GM20000 (cell line): ENCODE measurements at regions not wholly inside any gene's neighbourhood (a gene's known extent, or its start where the extent isn't known, plus 50 kb on each side); places are given as distances from the start of the nearest gene placed in this dataset.

ENCODE experiments used
- DNase-seq: peaks from one replicate; pipeline ENCODE4 v3.0.0; 2012; ENCODE audit warnings: low spot score
- TF ChIP-seq, protein P1 (sequence below): IDR thresholded peaks from 2 replicates; pipeline ENCODE4 v1.5.1; 2012; ENCODE audit warnings: mild to moderate bottlenecking, control low read depth; ENCODE audit errors: extremely low read depth, missing control alignments

DNA sequence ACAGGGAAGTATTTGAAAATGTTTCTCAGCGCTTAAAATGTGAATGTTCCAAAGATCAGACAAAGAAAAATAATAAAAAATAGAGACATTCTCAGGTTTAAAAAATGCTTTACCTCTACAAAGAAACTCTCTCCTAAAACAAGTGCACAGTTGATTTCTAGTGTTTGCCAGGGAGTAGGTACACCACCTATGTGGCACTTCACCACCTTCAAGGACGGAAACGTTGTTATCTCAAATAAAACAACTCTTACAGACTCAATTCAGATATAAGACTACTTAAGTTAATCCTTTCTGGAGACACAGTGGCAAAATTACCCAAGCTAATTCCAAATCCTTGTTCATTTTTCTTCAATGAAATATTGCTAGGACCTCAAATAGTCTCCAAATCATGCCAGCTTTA lies 286.4 kb upstream of the ISL1 start:
- DNase-seq = no peak
- TF ChIP-seq, protein P1, sequence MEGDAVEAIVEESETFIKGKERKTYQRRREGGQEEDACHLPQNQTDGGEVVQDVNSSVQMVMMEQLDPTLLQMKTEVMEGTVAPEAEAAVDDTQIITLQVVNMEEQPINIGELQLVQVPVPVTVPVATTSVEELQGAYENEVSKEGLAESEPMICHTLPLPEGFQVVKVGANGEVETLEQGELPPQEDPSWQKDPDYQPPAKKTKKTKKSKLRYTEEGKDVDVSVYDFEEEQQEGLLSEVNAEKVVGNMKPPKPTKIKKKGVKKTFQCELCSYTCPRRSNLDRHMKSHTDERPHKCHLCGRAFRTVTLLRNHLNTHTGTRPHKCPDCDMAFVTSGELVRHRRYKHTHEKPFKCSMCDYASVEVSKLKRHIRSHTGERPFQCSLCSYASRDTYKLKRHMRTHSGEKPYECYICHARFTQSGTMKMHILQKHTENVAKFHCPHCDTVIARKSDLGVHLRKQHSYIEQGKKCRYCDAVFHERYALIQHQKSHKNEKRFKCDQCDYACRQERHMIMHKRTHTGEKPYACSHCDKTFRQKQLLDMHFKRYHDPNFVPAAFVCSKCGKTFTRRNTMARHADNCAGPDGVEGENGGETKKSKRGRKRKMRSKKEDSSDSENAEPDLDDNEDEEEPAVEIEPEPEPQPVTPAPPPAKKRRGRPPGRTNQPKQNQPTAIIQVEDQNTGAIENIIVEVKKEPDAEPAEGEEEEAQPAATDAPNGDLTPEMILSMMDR = no peak

DNA sequence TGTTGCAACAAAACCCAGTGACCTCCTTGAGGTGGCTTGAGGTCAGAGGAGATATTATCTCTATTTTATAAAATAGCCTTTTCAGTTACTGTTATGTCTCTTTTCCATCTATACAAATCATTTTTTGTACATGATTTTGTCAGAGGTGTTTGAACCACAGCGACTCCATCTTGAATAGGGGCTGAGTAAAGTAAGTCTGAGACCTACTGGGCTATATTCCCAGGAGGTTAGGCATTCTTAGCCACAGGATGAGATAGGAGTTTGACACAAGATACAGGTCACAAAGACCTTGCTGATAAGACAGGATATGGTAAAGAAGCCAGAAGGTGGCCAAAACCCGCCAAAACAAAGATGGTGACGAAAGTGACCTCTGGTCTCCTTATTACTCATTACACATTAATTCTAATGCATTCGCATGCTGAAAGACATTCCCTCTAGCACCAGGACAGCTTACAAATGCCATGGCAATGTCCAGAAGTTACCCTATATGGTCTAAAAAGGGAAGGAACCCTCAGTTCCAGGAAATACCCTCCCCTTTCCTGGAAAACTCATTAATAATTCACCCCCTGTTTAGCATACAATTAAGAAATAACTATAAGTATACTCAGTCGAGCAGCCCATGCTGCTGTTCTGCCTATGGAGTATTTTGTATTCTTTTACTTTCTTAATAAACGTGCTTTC lies 283.9 kb upstream of the ISL1 start:
- no peak for DNase-seq
- TF ChIP-seq, protein P1 = no peak

DNA sequence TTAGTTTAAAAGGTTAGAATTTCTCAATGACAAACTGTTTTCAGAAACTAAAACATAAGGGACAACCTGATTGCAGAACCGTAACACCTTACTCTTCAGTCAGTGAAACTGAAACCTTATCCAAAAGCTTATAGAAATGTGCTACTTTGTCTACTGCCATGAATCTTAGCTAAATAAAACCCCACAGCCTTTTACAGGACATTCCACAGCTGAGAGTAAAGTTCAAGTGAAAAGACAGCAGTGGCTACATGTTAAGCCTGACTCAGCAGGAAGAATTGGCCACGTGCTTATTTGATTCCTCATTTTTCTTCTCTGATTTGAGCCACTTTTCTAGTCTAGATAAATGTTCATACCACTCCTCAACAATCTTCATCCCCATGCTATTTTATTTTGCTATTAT lies 278.7 kb upstream of the ISL1 start:
- no peak for DNase-seq
- TF ChIP-seq, protein P1 = no peak

DNA sequence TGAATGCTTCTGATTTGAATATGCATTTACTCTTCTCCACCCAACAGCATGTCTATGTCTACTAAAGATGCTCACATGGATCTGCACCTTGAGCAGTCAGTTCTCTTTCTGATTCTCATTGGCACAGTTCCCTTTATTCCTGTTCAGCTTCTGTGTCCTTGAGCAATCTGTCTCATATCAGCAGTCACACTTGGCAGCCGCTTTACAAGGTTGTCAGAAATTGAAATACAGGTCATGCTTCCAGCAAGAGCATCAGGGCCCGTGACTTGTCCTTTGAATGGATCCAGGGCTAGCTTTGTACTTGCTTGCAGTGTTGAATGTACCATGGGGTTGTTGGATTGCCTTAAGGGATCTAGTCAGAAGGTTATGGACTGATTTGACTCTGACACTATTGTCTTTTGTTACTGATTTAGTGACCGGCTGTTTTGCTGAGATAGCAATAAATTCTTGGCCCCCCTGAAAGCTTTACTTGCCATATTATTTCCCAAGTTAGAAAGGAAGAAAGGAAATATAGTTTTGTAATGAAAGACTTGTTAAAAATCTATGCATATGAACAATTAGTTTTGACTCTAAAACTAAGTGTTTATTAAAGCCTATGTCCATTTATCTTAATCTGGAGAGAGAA lies 273.4 kb upstream of the ISL1 start:
- no peak for DNase-seq
- TF ChIP-seq, protein P1 = no peak

DNA sequence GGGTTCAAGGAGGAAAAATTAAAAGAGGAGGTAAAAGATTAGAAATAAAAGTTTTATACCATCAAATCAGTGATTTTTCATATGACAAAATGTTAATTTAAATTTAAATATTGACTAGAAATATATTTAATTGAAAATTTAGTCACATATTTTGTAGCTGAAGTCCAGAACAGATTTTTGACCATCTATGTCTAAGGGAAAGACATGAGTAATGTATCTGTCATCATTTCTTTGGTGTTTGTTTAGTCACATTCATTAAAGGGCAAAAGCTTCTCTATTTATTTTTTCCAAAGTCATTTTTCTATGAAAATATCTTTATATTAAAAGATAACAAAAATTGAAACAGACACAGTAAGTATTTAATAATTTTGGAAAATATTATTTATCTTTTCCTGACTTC lies 252.0 kb upstream of the ISL1 start:
- TF ChIP-seq, protein P1 = no peak
- no peak for DNase-seq

DNA sequence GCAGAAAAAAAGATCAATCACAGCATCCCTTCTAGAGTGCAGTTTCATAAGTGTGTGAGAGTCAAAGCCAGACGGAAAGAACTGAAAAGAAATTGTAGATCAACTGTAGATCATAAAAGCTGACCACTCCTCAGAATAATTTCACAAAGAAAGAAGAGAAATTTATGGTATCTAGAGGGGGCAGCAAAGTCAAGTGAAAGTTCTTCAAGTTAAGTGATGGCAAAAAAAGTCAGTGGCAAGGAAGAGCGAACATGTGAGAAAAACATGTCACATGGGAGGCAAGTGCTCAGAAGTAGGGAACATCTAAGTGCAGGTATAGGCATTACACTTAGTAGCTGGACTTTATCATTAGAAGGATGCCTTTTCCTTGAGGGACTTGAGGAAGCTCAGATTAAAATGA lies 245.1 kb upstream of the ISL1 start:
- no peak for DNase-seq
- TF ChIP-seq, protein P1 = no peak

DNA sequence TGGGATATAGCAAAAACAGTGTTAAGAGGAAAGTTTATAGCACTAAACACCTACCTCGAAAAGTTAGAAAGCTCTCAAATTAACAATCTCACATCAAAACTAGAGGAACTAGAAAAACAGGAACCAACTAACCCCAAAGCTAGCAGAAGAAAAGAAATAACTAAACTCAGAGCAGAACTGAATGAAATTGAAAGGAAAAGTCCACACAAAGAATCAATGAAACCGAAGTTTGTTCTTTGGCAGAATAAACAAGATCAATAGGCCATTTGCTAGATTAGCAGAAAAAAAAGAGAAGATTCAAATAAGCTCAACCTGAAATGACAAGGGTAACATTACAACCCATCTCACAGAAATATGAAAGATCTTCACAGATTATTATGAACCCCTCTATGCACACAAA lies 234.8 kb upstream of the ISL1 start:
- TF ChIP-seq, protein P1 = no peak
- DNase-seq = no peak
